Right lobe of liver (tissue), 6 donors: ENCODE measurements at regions not wholly inside any gene's neighbourhood (a gene's known extent, or its start where the extent isn't known, plus 50 kb on each side); places are given as distances from the start of the nearest gene placed in this dataset.

Experiments
- ATAC-seq, 4 donors: fragments of 200-7000 bp; cut with Tn5 transposase; one replicate each; pipeline ENCODE4 v1.9.1; 2020; ENCODE audit warnings: mild to moderate bottlenecking in 4 of 4, moderate library complexity in 4 of 4
- DNase-seq, 3 donors: peaks; one replicate each; pipeline ENCODE4 v3.0.0-alpha.2; 2020
- H3K27ac ChIP-seq, 3 donors: fragments of 200-600 bp; one replicate each; pipeline ENCODE4 v1.8.0; 2022
- H3K27me3 ChIP-seq, 2 donors: fragments of 200-600 bp; one replicate each; pipeline ENCODE4 v1.8.0; 2022
- H3K36me3 ChIP-seq, 4 donors: fragments of 200-600 bp; sonication (generic) in 1 of 4; one replicate each; pipeline versions ENCODE4 v1.5.1 to v1.8.0; 2017 to 2022; ENCODE audit warnings: control low read depth in 1 of 4
- H3K4me1 ChIP-seq, 4 donors: fragments of 200-600 bp; sonication (generic) in 1 of 4; one replicate each; pipeline versions ENCODE4 v1.5.1 to v1.8.0; 2017 to 2022; ENCODE audit warnings: control low read depth in 1 of 4
- H3K4me3 ChIP-seq, 3 donors: fragments of 200-600 bp; one replicate each; pipeline ENCODE4 v1.8.0; 2022
- H3K9me3 ChIP-seq, 4 donors: fragments of 200-600 bp; sonication (generic) in 1 of 4; one replicate each; pipeline versions ENCODE4 v1.5.1 to v1.8.0; 2017 to 2022; ENCODE audit warnings: control low read depth in 1 of 4
- POLR2A ChIP-seq: fragments of 450-650 bp; IDR thresholded peaks from one replicate; pipeline ENCODE4 v1.6.1; 2017; ENCODE audit warnings: antibody characterized with exemption, mild to moderate bottlenecking
- WGBS: methylation state at CpG from one replicate; pipeline ENCODE4 v1.1.6; 2018; ENCODE audit warnings: low coverage, low lambda C conversion rate; ENCODE audit not compliant: insufficient coverage; ENCODE audit errors: missing lambda C conversion rate; 5-methylcytosine and 5-hydroxymethylcytosine counted together
- intact Hi-C, 2 donors: fragments of 100-400 bp; cut with DNase I; formaldehyde crosslinking; loops; one replicate each; pipeline versions ENCODE4 v1.11.2 to v1.14.1; 2022
- TF ChIP-seq, protein P1 (sequence below), 4 donors: fragments of 200-600 bp in 3 of 4; fragments of 450-650 bp in 1 of 4; IDR thresholded peaks; one replicate each; pipeline versions ENCODE4 v1.5.1 to v1.8.0; 2016 to 2022; ENCODE audit warnings: antibody characterized with exemption in 4 of 4, mild to moderate bottlenecking in 2 of 4
- donor health status: DM: no; HTN: yes; CAD: no.
- donor health status: DM: no; HTN: no; CAD: no.
- donor health status: DM: no; HTN: no; CAD: no.
- donor health status: DM: no; HTN: yes; CAD: no.
- donor health status: DM: no; HTN: yes; CAD: no.

DNA sequence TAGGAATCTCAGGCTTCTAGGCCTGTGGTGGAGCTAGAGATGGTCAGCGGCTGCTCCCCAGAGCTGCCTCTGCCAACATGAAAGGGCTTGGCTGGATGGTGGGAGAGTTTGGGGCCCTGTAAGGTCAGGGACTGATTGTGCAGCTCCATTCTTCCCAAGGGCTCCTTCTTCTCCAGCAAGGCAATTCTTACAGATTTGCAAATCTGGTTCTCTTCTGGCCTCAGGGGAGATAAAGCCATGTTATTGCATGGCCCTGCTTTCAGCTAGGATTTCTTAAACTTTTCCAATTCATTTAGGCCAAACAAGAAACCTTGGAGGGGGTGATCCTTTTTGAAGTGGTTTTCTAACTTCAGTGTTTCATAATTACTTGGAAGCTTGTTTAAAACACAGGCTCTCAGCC, 213.4 kb downstream of the PRDM2 start:
- WGBS, result no CpG with 5 or more reads among the region's 1 CpG
- DNase-seq, result no peak
- no peak for ATAC-seq
- TF ChIP-seq POLR2A, result no peak
- TF ChIP-seq, protein P1, sequence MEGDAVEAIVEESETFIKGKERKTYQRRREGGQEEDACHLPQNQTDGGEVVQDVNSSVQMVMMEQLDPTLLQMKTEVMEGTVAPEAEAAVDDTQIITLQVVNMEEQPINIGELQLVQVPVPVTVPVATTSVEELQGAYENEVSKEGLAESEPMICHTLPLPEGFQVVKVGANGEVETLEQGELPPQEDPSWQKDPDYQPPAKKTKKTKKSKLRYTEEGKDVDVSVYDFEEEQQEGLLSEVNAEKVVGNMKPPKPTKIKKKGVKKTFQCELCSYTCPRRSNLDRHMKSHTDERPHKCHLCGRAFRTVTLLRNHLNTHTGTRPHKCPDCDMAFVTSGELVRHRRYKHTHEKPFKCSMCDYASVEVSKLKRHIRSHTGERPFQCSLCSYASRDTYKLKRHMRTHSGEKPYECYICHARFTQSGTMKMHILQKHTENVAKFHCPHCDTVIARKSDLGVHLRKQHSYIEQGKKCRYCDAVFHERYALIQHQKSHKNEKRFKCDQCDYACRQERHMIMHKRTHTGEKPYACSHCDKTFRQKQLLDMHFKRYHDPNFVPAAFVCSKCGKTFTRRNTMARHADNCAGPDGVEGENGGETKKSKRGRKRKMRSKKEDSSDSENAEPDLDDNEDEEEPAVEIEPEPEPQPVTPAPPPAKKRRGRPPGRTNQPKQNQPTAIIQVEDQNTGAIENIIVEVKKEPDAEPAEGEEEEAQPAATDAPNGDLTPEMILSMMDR (IDR thresholded peaks at IDR 0.05), result no peak
- no peaks in the 10 kb centered on the region for H3K27me3 ChIP-seq
- no peaks in the 10 kb centered on the region for H3K36me3 ChIP-seq
- H3K27ac ChIP-seq, result no peak overlapping the region
- H3K4me3 ChIP-seq, result no peak overlapping the region
- H3K9me3 ChIP-seq, result no peaks in the 10 kb centered on the region
- intact Hi-C loops, result no loop called here
- H3K4me1 ChIP-seq, result no peaks in the 10 kb centered on the region

DNA sequence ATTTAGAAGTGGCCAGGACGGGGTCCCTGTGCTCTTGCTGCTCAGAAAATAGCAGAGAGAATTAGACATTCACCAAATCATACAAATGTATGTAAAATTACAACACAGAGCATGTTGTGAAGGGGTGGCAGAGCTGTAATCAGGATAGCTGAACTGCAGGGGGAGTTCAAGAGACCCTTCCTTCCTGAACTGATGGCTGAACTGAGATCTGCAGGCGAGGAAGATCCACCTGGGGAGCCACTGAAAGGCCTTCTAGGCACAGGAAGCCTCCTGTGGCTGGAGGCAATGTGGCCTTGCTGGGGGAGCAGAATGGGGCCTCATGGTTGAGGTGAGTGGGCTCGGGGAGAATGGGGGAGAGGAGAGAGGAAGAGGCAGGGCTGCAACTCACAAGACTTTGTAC, 216.5 kb downstream of the PRDM2 start:
- TF ChIP-seq, protein P1 (IDR thresholded peaks at IDR 0.05), result no peak
- TF ChIP-seq POLR2A, result no peak
- 53% methylated on average over 3 of the region's 3 CpGs for WGBS
- H3K27me3 ChIP-seq, result no peaks in the 10 kb centered on the region
- H3K36me3 ChIP-seq, result no peaks in the 10 kb centered on the region
- intact Hi-C loops, result no loop called here
- H3K9me3 ChIP-seq, result no peaks in the 10 kb centered on the region
- DNase-seq (no peak), ATAC-seq (no peak)
- H3K27ac ChIP-seq, result no peak overlapping the region
- H3K4me3 ChIP-seq, result no peak overlapping the region
- H3K4me1 ChIP-seq, result no peaks in the 10 kb centered on the region

DNA sequence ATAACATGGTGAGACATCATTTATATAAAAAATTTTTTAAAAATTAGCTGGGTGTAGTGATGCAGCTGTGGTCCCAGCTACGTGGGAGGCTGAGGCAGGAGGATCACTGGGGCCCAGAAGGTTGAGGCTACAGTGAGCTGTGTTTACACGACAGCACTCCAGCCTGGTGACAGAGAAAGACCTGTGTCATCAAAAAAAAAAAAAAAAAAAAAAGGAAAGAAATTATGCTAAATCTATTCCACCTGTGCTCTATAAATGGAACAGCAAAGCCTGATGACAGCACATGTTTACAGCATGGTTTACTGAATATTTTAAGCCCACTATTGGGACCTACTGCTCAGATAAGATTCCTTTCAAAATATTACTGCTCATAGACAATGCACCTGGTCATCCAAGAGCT, 217.6 kb downstream of the PRDM2 start:
- no peaks in the 10 kb centered on the region for H3K4me1 ChIP-seq
- H3K27me3 ChIP-seq, result no peaks in the 10 kb centered on the region
- H3K4me3 ChIP-seq, result no peak overlapping the region
- TF ChIP-seq POLR2A, result no peak
- TF ChIP-seq, protein P1 (IDR thresholded peaks at IDR 0.05), result no peak
- H3K36me3 ChIP-seq, result no peaks in the 10 kb centered on the region
- DNase-seq, result no peak
- WGBS, result 21% methylated on average over 2 of the region's 2 CpGs
- H3K27ac ChIP-seq, result no peak overlapping the region
- H3K9me3 ChIP-seq, result no peaks in the 10 kb centered on the region
- intact Hi-C loops, result no loop called here
- ATAC-seq, result no peak

DNA sequence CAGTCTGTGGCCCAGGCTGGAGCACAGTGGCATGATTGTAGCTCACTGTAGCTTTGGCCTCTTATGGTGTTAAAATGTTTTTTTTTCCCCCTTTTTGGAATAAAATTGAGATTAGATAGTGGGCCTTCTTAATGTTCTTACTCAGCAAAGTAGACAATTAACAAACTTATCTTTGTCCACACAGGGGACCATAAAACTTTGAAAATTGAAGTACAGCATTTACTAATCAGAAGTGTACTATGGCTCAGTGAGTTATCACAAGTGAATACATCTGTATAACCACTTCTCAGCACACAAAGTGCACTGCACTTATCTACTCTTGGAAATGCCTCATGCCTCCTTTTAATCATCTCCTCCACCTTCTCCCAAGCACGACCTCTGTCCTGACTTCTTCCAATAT, 218.9 kb downstream of the PRDM2 start:
- 27% methylated on average over 1 of the region's 1 CpG for WGBS
- Histone ChIP-seq H3K9me3 (no peaks in the 10 kb centered on the region), H3K36me3 (no peaks in the 10 kb centered on the region), H3K27ac (no peak overlapping the region), H3K4me3 (no peak overlapping the region), H3K27me3 (no peaks in the 10 kb centered on the region), H3K4me1 (no peaks in the 10 kb centered on the region)
- TF ChIP-seq, protein P1 (IDR thresholded peaks at IDR 0.05), result no peak
- no peak for TF ChIP-seq POLR2A
- DNase-seq (no peak), ATAC-seq (no peak)
- intact Hi-C loops, result no loop called here

DNA sequence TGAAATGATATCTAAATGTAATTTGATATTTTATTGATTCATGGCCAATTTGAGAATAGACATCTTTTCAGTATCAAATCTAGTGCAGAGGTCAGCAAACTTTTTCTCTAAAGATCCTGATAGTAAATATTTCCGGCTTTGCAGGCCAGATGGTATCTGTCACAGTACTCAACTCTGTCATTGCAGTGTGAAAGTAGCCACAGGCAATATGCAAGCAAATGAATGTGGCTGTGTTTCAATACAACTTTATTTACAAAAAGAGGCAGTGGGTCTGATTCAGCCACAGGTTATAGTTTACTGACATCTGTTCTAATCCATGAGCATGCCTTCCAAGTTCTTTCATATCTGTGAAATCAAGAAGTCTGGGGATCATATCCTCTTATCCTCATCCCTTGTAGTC, 221.2 kb downstream of the PRDM2 start:
- intact Hi-C loops, result no loop called here
- TF ChIP-seq POLR2A, result no peak
- TF ChIP-seq, protein P1 (IDR thresholded peaks at IDR 0.05), result no peak
- Histone ChIP-seq H3K27me3 (no peaks in the 10 kb centered on the region), H3K9me3 (no peaks in the 10 kb centered on the region), H3K27ac (no peak overlapping the region), H3K4me1 (no peaks in the 10 kb centered on the region), H3K4me3 (no peak overlapping the region), H3K36me3 (no peaks in the 10 kb centered on the region)
- WGBS, result 22% methylated on average over 1 of the region's 1 CpG
- ATAC-seq, result no peak
- DNase-seq, result no peak
